H1 (cell line): ENCODE measurements at regions not wholly inside any gene's neighbourhood (a gene's known extent, or its start where the extent isn't known, plus 50 kb on each side); places are given as distances from the start of the nearest gene placed in this dataset.

Experiments used
- CTCF ChIA-PET: fragments of 300-600 bp; sonication (Branson Sonifier 250); formaldehyde crosslinking; loops from one replicate; lab custom pipeline; 2021; ENCODE audit not compliant: partially characterized antibody; lab: Charles Lee
- POLR2A ChIA-PET: fragments of 300-600 bp; sonication (Branson Sonifier 250); formaldehyde crosslinking; loops from one replicate; lab custom pipeline; 2021; ENCODE audit warnings: inconsistent platforms; ENCODE audit not compliant: partially characterized antibody; lab: Charles Lee
- DNase-seq, 2 experiments: peaks; one replicate each; pipeline versions ENCODE4 v3.0.0 to v3.0.0-alpha.2; 2010 to 2022; ENCODE audit warnings: low spot score in 2 of 2, low read depth in 1 of 2, mixed read lengths in 1 of 2
- FAIRE-seq: peaks from 2 replicates; lab custom pipeline; 2011; peaks lifted over from hg19 to GRCh38; lab: Jason Lieb, UNC
- H2AFZ ChIP-seq: 2 replicates; pipeline ENCODE4 v1.8.1; 2012; ENCODE audit warnings: low read length, inconsistent platforms
- H2AK5ac ChIP-seq: 2 replicates; pipeline ENCODE4 v1.6.1; 2013; ENCODE audit warnings: low read depth, low read length
- H2BK120ac ChIP-seq: replicated peaks from 2 replicates; pipeline ENCODE3; 2013; ENCODE audit warnings: low read depth, low read length, inconsistent platforms
- H2BK12ac ChIP-seq: 2 replicates; pipeline ENCODE4 v1.6.1; 2013; ENCODE audit warnings: low read depth, low read length
- H2BK15ac ChIP-seq: 2 replicates; pipeline ENCODE4 v1.6.1; 2013; ENCODE audit warnings: low read length
- H2BK20ac ChIP-seq: 2 replicates; pipeline ENCODE4 v1.6.1; 2013; ENCODE audit warnings: low read length
- H2BK5ac ChIP-seq: 2 replicates; pipeline ENCODE4 v1.6.1; 2013; ENCODE audit warnings: low read depth, low read length
- H3K14ac ChIP-seq: 2 replicates; pipeline ENCODE4 v1.6.1; 2013; ENCODE audit warnings: inconsistent platforms; ENCODE audit not compliant: insufficient read length
- H3K18ac ChIP-seq: 2 replicates; pipeline ENCODE4 v1.6.1; 2013; ENCODE audit warnings: low read length; ENCODE audit errors: extremely low read depth
- H3K23ac ChIP-seq: 2 replicates; pipeline ENCODE4 v1.6.1; 2013; ENCODE audit warnings: inconsistent platforms; ENCODE audit not compliant: insufficient read length
- H3K23me2 ChIP-seq: 2 replicates; pipeline ENCODE4 v1.6.1; 2013; ENCODE audit warnings: low read depth, low read length
- H3K27ac ChIP-seq: 2 replicates; pipeline ENCODE4 v1.6.1; 2011; ENCODE audit warnings: low read depth, low read length, inconsistent platforms
- H3K27me3 ChIP-seq, 4 experiments: replicated peaks in 1 of 4; 1 replicate in 1 of 4; 2 replicates in 3 of 4; pipeline versions ENCODE4 v1.6.1 to v1.8.1; 2011 to 2013; ENCODE audit warnings: low read length in 3 of 4, mild to moderate bottlenecking in 3 of 4, inconsistent platforms in 2 of 4, mixed read lengths in 2 of 4, moderate library complexity in 1 of 4; ENCODE audit not compliant: control insufficient read depth in 3 of 4, insufficient read depth in 3 of 4; ENCODE audit errors: extremely low read depth in 1 of 4
- H3K36me3 ChIP-seq, 4 experiments: 2 replicates each; pipeline versions ENCODE4 v1.6.1 to v1.8.1; 2011 to 2013; ENCODE audit warnings: mild to moderate bottlenecking in 4 of 4, low read length in 3 of 4, moderate library complexity in 2 of 4, control low read depth in 1 of 4, inconsistent platforms in 1 of 4; ENCODE audit not compliant: insufficient read depth in 4 of 4, control insufficient read depth in 2 of 4
- H3K4ac ChIP-seq: replicated peaks from 2 replicates; pipeline ENCODE3; 2013; ENCODE audit warnings: low read length, low read depth, mixed read lengths, inconsistent platforms; ENCODE audit not compliant: insufficient read length
- H3K4me1 ChIP-seq, 4 experiments: replicated peaks in 1 of 4; 1 replicate in 1 of 4; 2 replicates in 3 of 4; pipeline versions ENCODE4 v1.6.1 to v1.8.1; 2011 to 2013; ENCODE audit warnings: low read length in 3 of 4, inconsistent platforms in 2 of 4, mixed read lengths in 1 of 4; ENCODE audit not compliant: insufficient read depth in 4 of 4, control insufficient read depth in 3 of 4
- H3K4me2 ChIP-seq, 2 experiments: 2 replicates each; pipeline versions ENCODE4 v1.6.1 to v1.8.1; 2011 to 2013; ENCODE audit warnings: low read depth in 2 of 2, low read length in 2 of 2, control low read depth in 1 of 2, inconsistent platforms in 1 of 2, mild to moderate bottlenecking in 1 of 2; ENCODE audit not compliant: insufficient read depth in 1 of 2
- H3K4me3 ChIP-seq, 4 experiments: fragments of 200-600, 300-600 bp in 1 of 4; sonication (generic), shearing (Covaris generic), sonication (Bioruptor Twin) in 1 of 4; 2 replicates each; pipeline versions ENCODE4 v1.5.1 to v1.8.1; 2011 to 2016; ENCODE audit warnings: low read length in 4 of 4, low read depth in 3 of 4, control low read depth in 2 of 4, inconsistent platforms in 2 of 4, mild to moderate bottlenecking in 2 of 4, mixed read lengths in 1 of 4, moderate library complexity in 1 of 4; ENCODE audit not compliant: insufficient read depth in 2 of 4; ENCODE audit errors: extremely low read depth in 1 of 4
- H3K56ac ChIP-seq: replicated peaks from 2 replicates; pipeline ENCODE3; 2013; ENCODE audit warnings: low read depth, mild to moderate bottlenecking, mixed read lengths, low read length, inconsistent platforms; ENCODE audit not compliant: insufficient read length
- H3K79me1 ChIP-seq: 2 replicates; pipeline ENCODE4 v1.6.1; 2013; ENCODE audit warnings: low read depth, low read length, control low read depth
- H3K79me2 ChIP-seq, 2 experiments: 2 replicates each; pipeline versions ENCODE4 v1.6.1 to v1.8.1; 2012 to 2013; ENCODE audit warnings: low read length in 2 of 2, mild to moderate bottlenecking in 2 of 2, inconsistent platforms in 1 of 2; ENCODE audit not compliant: insufficient read depth in 2 of 2, control insufficient read depth in 1 of 2
- H3K9ac ChIP-seq, 4 experiments: replicated peaks in 1 of 4; 1 replicate in 1 of 4; 2 replicates in 3 of 4; pipeline versions ENCODE4 v1.6.1 to v1.8.1; 2011 to 2013; ENCODE audit warnings: low read depth in 3 of 4, low read length in 3 of 4, control low read depth in 2 of 4, mild to moderate bottlenecking in 2 of 4, moderate library complexity in 2 of 4, inconsistent platforms in 1 of 4; ENCODE audit errors: extremely low read depth in 1 of 4
- H3K9me3 ChIP-seq, 2 experiments: 2 replicates each; pipeline versions ENCODE4 v1.6.1 to v1.8.1; 2012 to 2013; ENCODE audit warnings: mild to moderate bottlenecking in 2 of 2, moderate library complexity in 2 of 2, control low read depth in 1 of 2, inconsistent platforms in 1 of 2, low read depth in 1 of 2, low read length in 1 of 2, mixed read lengths in 1 of 2; ENCODE audit not compliant: insufficient read depth in 2 of 2
- H4K20me1 ChIP-seq, 2 experiments: replicated peaks in 1 of 2; 2 replicates each; pipeline versions ENCODE3 to v1.8.1; 2011 to 2013; ENCODE audit warnings: inconsistent platforms in 2 of 2, low read length in 2 of 2, mild to moderate bottlenecking in 1 of 2; ENCODE audit not compliant: insufficient read depth in 2 of 2, control insufficient read depth in 1 of 2
- H4K5ac ChIP-seq: 2 replicates; pipeline ENCODE4 v1.6.1; 2013; ENCODE audit warnings: low read length, low read depth, mixed read lengths, inconsistent platforms; ENCODE audit not compliant: insufficient read length
- H4K8ac ChIP-seq: 2 replicates; pipeline ENCODE4 v1.8.0; 2013; ENCODE audit warnings: mild to moderate bottlenecking, moderate library complexity, low read length, inconsistent platforms; ENCODE audit not compliant: insufficient read depth; ENCODE audit errors: extremely low read depth
- H4K91ac ChIP-seq: replicated peaks from 2 replicates; pipeline ENCODE3; 2013; ENCODE audit warnings: low read length, mixed read lengths, inconsistent platforms; ENCODE audit not compliant: insufficient read length
- CTBP2 ChIP-seq: IDR thresholded peaks from 2 replicates; pipeline ENCODE4 v1.7.0; 2011; ENCODE audit warnings: borderline replicate concordance, mild to moderate bottlenecking, moderate library complexity, mixed read lengths, low read length; ENCODE audit not compliant: insufficient read depth, insufficient read length
- PHF8 ChIP-seq: fragments of 200-600 bp; sonication (generic); conservative IDR thresholded peaks from 2 replicates; pipeline ENCODE4 v1.7.1; 2012; ENCODE audit warnings: low read depth, mild to moderate bottlenecking, inconsistent platforms, low read length, moderate library complexity
- TCF12 ChIP-seq: IDR thresholded peaks from 2 replicates; pipeline ENCODE4 v1.6.1; 2011; ENCODE audit warnings: low read depth, mild to moderate bottlenecking, low read length
- WGBS, 2 experiments: shearing (Covaris generic) in 1 of 2; methylation state at CpG; one replicate each; pipeline versions ENCODE4 v1.1.6 to v1.1.7; 2013 to 2015; ENCODE audit warnings: low lambda C conversion rate in 2 of 2, mixed read lengths in 2 of 2, inconsistent platforms in 1 of 2, low coverage in 1 of 2, missing lambda C conversion rate in 1 of 2; ENCODE audit not compliant: insufficient replicate concordance in 2 of 2, insufficient coverage in 1 of 2, insufficient read length in 1 of 2; ENCODE audit errors: extremely low coverage in 1 of 2, missing lambda C conversion rate in 1 of 2; 5-methylcytosine and 5-hydroxymethylcytosine counted together

GRCh38 chr7:84248267-84248666, 53.7 kb upstream of the SEMA3A start:
- Histone ChIP-seq H3K23ac (no peak overlapping the region), H2BK5ac (no peak overlapping the region), H3K56ac (no peak overlapping the region), H3K79me2 (no peaks in the 10 kb centered on the region), H3K79me1 (no peaks in the 10 kb centered on the region), H3K23me2 (no peaks in the 10 kb centered on the region), H2AFZ (no peak overlapping the region), H3K4me1 (peaks cover 0 to 9% (median 6%) of the 10 kb centered on the region in 4 experiments; a peak in 4 of 7 replicates), H2BK15ac (no peak overlapping the region), H3K9me3 (peaks cover 6 to 13% of the 10 kb centered on the region in 2 experiments), H3K4me2 (no peak overlapping the region), H3K18ac (no peak overlapping the region), H3K4me3 (no peak overlapping the region), H4K20me1 (no peaks in the 10 kb centered on the region), H2AK5ac (no peak overlapping the region), H3K4ac (no peak overlapping the region), H2BK120ac (no peak overlapping the region), H3K27ac (no peak overlapping the region), H2BK20ac (no peak overlapping the region), H3K27me3 (no peaks in the 10 kb centered on the region), H3K9ac (no peak overlapping the region), H3K36me3 (no peaks in the 10 kb centered on the region; a peak in 2 of 8 replicates), H2BK12ac (no peak overlapping the region), H4K8ac (no peak overlapping the region), H3K14ac (no peak overlapping the region), H4K91ac (no peak overlapping the region), H4K5ac (no peak overlapping the region)
- ChIA-PET POLR2A (no interaction called here), CTCF (interaction anchor here (1.4 kb wide), 1 partner anchor 11 kb away, joined by 3 read pairs; no protein-coding TSS in a partner anchor)
- TF ChIP-seq CTBP2 (no peak), PHF8 (no peak), TCF12 (no peak)
- FAIRE-seq (no peak), DNase-seq (no peak)
- 89% methylated on average over 3 of the region's 3 CpGs; no CpG with 5 or more reads in 1 of the 2 experiments for WGBS, 2 experiments
